T-cell (primary cell): ENCODE measurements at regions not wholly inside any gene's neighbourhood (a gene's known extent, or its start where the extent isn't known, plus 50 kb on each side); places are given as distances from the start of the nearest gene placed in this dataset.

Experiments used
- ATAC-seq, 4 experiments: fragments of 200-7000 bp in 3 of 4; fragments of 150-1000 bp in 1 of 4; cut with Tn5 transposase; replicated peaks in 1 of 4; 1 replicate in 3 of 4; 2 replicates in 1 of 4; pipeline ENCODE4 v1.10.0; 2021; ENCODE audit warnings: moderate library complexity in 3 of 4, mild to moderate bottlenecking in 2 of 4, moderate number of reproducible peaks in 1 of 4
- CTCF ChIA-PET, 2 donors: fragments of 300-600 bp; sonication (Branson Sonifier 250); formaldehyde crosslinking; loops; one replicate each; lab custom pipeline; 2022; ENCODE audit warnings: antibody characterized with exemption in 2 of 2; lab: Charles Lee
- POLR2A ChIA-PET, 2 donors: fragments of 300-600 bp; sonication (Branson Sonifier 250); formaldehyde crosslinking; loops; one replicate each; lab custom pipeline; 2022; ENCODE audit warnings: antibody characterized with exemption in 2 of 2; lab: Charles Lee
- DNase-seq, 35 experiments: peaks; one replicate each; pipeline versions ENCODE4 v3.0.0 to v3.0.0-alpha.2; 2013 to 2023
- H3K27ac ChIP-seq: one replicate; pipeline ENCODE4 v1.5.1; 2013; ENCODE audit warnings: low read length
- H3K27me3 ChIP-seq, 2 experiments: replicated peaks in 1 of 2; 1 replicate in 1 of 2; 2 replicates in 1 of 2; pipeline versions ENCODE4 v1.6.1 to v1.7.0; 2013; ENCODE audit warnings: low read length in 1 of 2, mixed read lengths in 1 of 2; ENCODE audit not compliant: control insufficient read depth in 2 of 2, insufficient read depth in 2 of 2; ENCODE audit errors: extremely low read depth in 1 of 2
- H3K36me3 ChIP-seq, 2 donors: 1 replicate in 1 of 2; 2 replicates in 1 of 2; pipeline versions ENCODE4 v1.6.1 to v1.7.0; 2013; ENCODE audit warnings: low read length in 1 of 2; ENCODE audit not compliant: control insufficient read depth in 2 of 2, insufficient read depth in 1 of 2; ENCODE audit errors: extremely low read depth in 1 of 2
- H3K4me1 ChIP-seq, 2 experiments: 1 replicate in 1 of 2; 2 replicates in 1 of 2; pipeline versions ENCODE4 v1.6.1 to v1.7.0; 2013; ENCODE audit warnings: low read length in 2 of 2, mixed read lengths in 1 of 2; ENCODE audit not compliant: insufficient read depth in 2 of 2, control insufficient read depth in 1 of 2; ENCODE audit errors: extremely low read depth in 1 of 2
- H3K4me3 ChIP-seq, 2 donors: 1 replicate in 1 of 2; 2 replicates in 1 of 2; pipeline versions ENCODE4 v1.5.1 to v1.7.0; 2013; ENCODE audit warnings: mild to moderate bottlenecking in 2 of 2, low read length in 1 of 2, moderate library complexity in 1 of 2; ENCODE audit not compliant: control insufficient read depth in 1 of 2; ENCODE audit errors: extremely low read depth in 1 of 2
- H3K9me3 ChIP-seq: 2 replicates; pipeline ENCODE4 v1.7.0; 2013
- H3K27ac Mint-ChIP-seq, 2 donors: one replicate each; pipeline ENCODE4 v1.8.0; 2020 to 2021; ENCODE audit warnings: mild to moderate bottlenecking in 2 of 2, mixed read lengths in 2 of 2
- H3K27me3 Mint-ChIP-seq, 2 donors: one replicate each; pipeline ENCODE4 v1.8.0; 2021 to 2022; ENCODE audit warnings: mixed read lengths in 2 of 2
- H3K36me3 Mint-ChIP-seq: one replicate; pipeline ENCODE4 v1.8.0; 2021; ENCODE audit warnings: mixed read lengths
- H3K4me1 Mint-ChIP-seq, 3 donors: one replicate each; pipeline ENCODE4 v1.8.0; 2020 to 2022; ENCODE audit warnings: mixed read lengths in 3 of 3, mild to moderate bottlenecking in 1 of 3
- H3K4me3 Mint-ChIP-seq, 3 donors: one replicate each; pipeline ENCODE4 v1.8.0; 2020 to 2022; ENCODE audit warnings: mild to moderate bottlenecking in 3 of 3, mixed read lengths in 3 of 3, moderate library complexity in 3 of 3
- H3K9me3 Mint-ChIP-seq, 3 donors: one replicate each; pipeline ENCODE4 v1.8.0; 2020 to 2022; ENCODE audit warnings: mixed read lengths in 3 of 3
- WGBS: methylation state at CpG from one replicate; pipeline ENCODE4 v1.1.5; 2013; ENCODE audit warnings: missing lambda C conversion rate; ENCODE audit not compliant: insufficient coverage; 5-methylcytosine and 5-hydroxymethylcytosine counted together

- ATAC-seq = no peak
- Mint-ChIP-seq H3K9me3 (peaks cover 0 to under 1% (median 0%) of the 10 kb centered on the region in 3 donors), H3K27ac (no peak overlapping the region), H3K4me1 (no peaks in the 10 kb centered on the region), H3K4me3 (no peak overlapping the region), H3K36me3 (no peaks in the 10 kb centered on the region), H3K27me3 (peaks cover 4 to 12% of the 10 kb centered on the region in 2 donors)
- no peaks in the 10 kb centered on the region for H3K9me3 ChIP-seq
- H3K36me3 ChIP-seq = no peaks in the 10 kb centered on the region
- no peaks in the 10 kb centered on the region for H3K4me1 ChIP-seq
- 79% methylated on average over 2 of the region's 2 CpGs for WGBS
- H3K27ac ChIP-seq = no peak overlapping the region
- CTCF ChIA-PET = no interaction called here
- POLR2A ChIA-PET = no interaction called here
- H3K27me3 ChIP-seq = peaks cover 0 to 9% of the 10 kb centered on the region in 2 experiments
- no peak overlapping the region for H3K4me3 ChIP-seq
- no peak for DNase-seq
These were observed 199.4 kb downstream of the MED10 start for GRCh38 chr5:6178846-6179532.

GRCh38 chr5:6177926-6178325 is 200.4 kb downstream of the MED10 start:
- Mint-ChIP-seq H3K4me1 (no peaks in the 10 kb centered on the region), H3K9me3 (peaks cover 0 to 2% (median 0%) of the 10 kb centered on the region in 3 donors), H3K27ac (no peak overlapping the region), H3K36me3 (no peaks in the 10 kb centered on the region), H3K4me3 (no peak overlapping the region), H3K27me3 (peaks cover 2 to 12% of the 10 kb centered on the region in 2 donors)
- ATAC-seq (no peak), DNase-seq (no peak)
- POLR2A ChIA-PET = interaction anchor here in 1 of 2 donors (0.6 kb wide), 1 partner anchor 342 kb away, joined by 3 read pairs; no protein-coding TSS in a partner anchor
- H3K4me1 ChIP-seq = no peaks in the 10 kb centered on the region
- H3K36me3 ChIP-seq = no peaks in the 10 kb centered on the region
- CTCF ChIA-PET = no interaction called here
- no peaks in the 10 kb centered on the region for H3K9me3 ChIP-seq
- peaks cover 0 to 9% of the 10 kb centered on the region in 2 experiments for H3K27me3 ChIP-seq
- 90% methylated on average over 2 of the region's 5 CpGs for WGBS
- no peak overlapping the region for H3K27ac ChIP-seq
- H3K4me3 ChIP-seq = no peak overlapping the region

DNA sequence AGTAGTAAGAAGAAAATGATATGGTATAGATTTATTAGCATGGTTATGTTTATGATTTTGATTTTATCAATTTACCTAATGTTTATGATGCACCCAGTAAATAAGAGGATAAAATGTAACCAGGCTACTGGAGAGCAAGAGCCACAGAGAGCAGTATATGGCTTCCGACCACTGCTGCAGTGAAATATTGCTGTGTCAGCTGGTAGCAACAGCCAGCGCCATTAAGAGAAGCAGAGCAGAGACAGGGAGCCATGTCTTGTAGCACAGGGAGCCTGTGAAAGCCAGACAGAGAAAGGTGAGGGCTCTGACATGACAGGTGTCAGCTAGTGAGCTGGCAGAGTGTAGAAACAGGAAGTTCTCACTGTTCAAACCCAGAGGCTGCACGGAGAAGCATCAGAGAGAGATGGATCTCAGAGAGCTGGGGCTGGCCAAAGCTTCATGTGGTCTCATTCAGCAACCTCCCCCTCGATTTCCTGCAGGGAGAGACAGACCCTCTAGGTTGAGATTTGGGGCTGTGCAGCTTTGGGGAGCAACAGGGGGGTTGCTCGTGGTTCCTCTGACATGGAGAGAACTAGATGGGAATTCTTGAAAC is 202.1 kb downstream of the MED10 start:
- no peak overlapping the region for H3K27ac Mint-ChIP-seq
- Histone ChIP-seq H3K27me3 (peaks cover 0 to 6% of the 10 kb centered on the region in 2 experiments), H3K4me1 (no peaks in the 10 kb centered on the region), H3K27ac (no peak overlapping the region), H3K9me3 (no peaks in the 10 kb centered on the region), H3K36me3 (no peaks in the 10 kb centered on the region), H3K4me3 (no peak overlapping the region)
- ChIA-PET CTCF (no interaction called here), POLR2A (no interaction called here)
- no peaks in the 10 kb centered on the region for H3K4me1 Mint-ChIP-seq
- H3K27me3 Mint-ChIP-seq = peaks cover 2 to 6% of the 10 kb centered on the region in 2 donors
- H3K4me3 Mint-ChIP-seq = no peak overlapping the region
- ATAC-seq (no peak), DNase-seq (no peak)
- 64% methylated on average over 2 of the region's 5 CpGs for WGBS
- peaks cover 0 to 2% (median 0%) of the 10 kb centered on the region in 3 donors for H3K9me3 Mint-ChIP-seq
- no peaks in the 10 kb centered on the region for H3K36me3 Mint-ChIP-seq

- Histone ChIP-seq H3K27me3 (no peaks in the 10 kb centered on the region), H3K36me3 (no peaks in the 10 kb centered on the region), H3K9me3 (no peaks in the 10 kb centered on the region), H3K27ac (no peak overlapping the region), H3K4me3 (no peak overlapping the region), H3K4me1 (no peaks in the 10 kb centered on the region)
- no peaks in the 10 kb centered on the region for H3K36me3 Mint-ChIP-seq
- 71% methylated on average over 5 of the region's 6 CpGs for WGBS
- H3K4me3 Mint-ChIP-seq = no peak overlapping the region
- peaks cover 0 to 2% (median 0%) of the 10 kb centered on the region in 3 donors for H3K9me3 Mint-ChIP-seq
- H3K4me1 Mint-ChIP-seq = no peaks in the 10 kb centered on the region
- ATAC-seq (no peak), DNase-seq (no peak)
- CTCF ChIA-PET = no interaction called here
- H3K27ac Mint-ChIP-seq = no peak overlapping the region
- H3K27me3 Mint-ChIP-seq = peaks cover 0 to 3% of the 10 kb centered on the region in 2 donors
- POLR2A ChIA-PET = no interaction called here
These were observed 203.0 kb downstream of the MED10 start for GRCh38 chr5:6175172-6175854.

GRCh38 chr5:6169660-6170059 is 208.7 kb downstream of the MED10 start:
- Histone ChIP-seq H3K27me3 (peaks cover 0 to 2% of the 10 kb centered on the region in 2 experiments), H3K4me3 (no peak overlapping the region), H3K27ac (no peak overlapping the region), H3K4me1 (no peaks in the 10 kb centered on the region), H3K36me3 (no peaks in the 10 kb centered on the region), H3K9me3 (no peaks in the 10 kb centered on the region)
- Mint-ChIP-seq H3K27ac (no peak overlapping the region), H3K36me3 (no peaks in the 10 kb centered on the region), H3K27me3 (peaks cover 10 to 13% of the 10 kb centered on the region in 2 donors), H3K4me3 (no peak overlapping the region), H3K9me3 (peaks cover 0 to 2% (median 0%) of the 10 kb centered on the region in 3 donors), H3K4me1 (no peaks in the 10 kb centered on the region)
- ATAC-seq (no peak), DNase-seq (no peak)
- POLR2A ChIA-PET = no interaction called here
- CTCF ChIA-PET = no interaction called here
- no CpG with 5 or more reads among the region's 4 CpGs for WGBS

DNA sequence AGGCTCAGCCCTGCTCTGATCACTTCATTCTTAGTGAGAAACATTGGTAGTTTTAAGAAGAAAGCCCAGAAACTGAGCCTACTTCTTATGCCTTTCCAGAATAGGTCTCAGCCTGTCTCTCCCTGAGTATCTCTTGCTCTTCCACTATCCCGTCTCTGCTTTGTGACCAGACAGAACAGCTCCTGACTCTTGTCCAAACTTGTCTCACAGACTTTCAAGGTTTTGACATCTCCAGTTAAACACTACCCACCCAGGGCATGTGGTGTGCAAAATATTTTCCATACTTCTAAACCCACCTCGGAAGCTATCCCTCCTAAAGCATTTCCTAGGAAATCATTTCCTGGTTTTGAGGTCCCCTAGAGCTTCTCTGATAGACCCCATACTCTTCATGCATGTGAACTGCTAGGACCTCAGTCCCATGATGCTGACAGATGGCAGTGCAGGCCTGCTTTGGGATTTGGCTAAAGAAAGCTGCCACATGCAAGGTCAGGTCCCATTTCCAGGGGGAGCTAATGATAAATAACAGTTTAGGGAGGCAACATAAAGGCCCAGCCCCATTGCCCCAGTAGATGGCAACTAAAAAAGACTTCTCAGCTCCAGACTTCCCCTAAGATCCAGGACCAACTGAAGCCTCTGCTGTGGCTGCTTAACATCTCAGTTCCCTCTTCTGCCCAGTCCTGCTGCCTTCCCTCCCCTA is 211.5 kb downstream of the MED10 start:
- no peaks in the 10 kb centered on the region for H3K36me3 Mint-ChIP-seq
- H3K27ac ChIP-seq = no peak overlapping the region
- DNase-seq (no peak), ATAC-seq (no peak)
- CTCF ChIA-PET = interaction anchor here in 1 of 2 donors (0.6 kb wide), 1 partner anchor 94 kb away, joined by 6 read pairs; no protein-coding TSS in a partner anchor
- POLR2A ChIA-PET = no interaction called here
- no peak overlapping the region for H3K4me3 Mint-ChIP-seq
- H3K27me3 Mint-ChIP-seq = peaks cover 22 to 23% of the 10 kb centered on the region in 2 donors
- 53% methylated on average over 2 of the region's 2 CpGs for WGBS
- H3K4me3 ChIP-seq = no peak overlapping the region
- H3K4me1 ChIP-seq = no peaks in the 10 kb centered on the region
- no peaks in the 10 kb centered on the region for H3K36me3 ChIP-seq
- H3K9me3 ChIP-seq = no peaks in the 10 kb centered on the region
- H3K27ac Mint-ChIP-seq = no peak overlapping the region
- peaks cover 0 to 7% of the 10 kb centered on the region in 2 experiments for H3K27me3 ChIP-seq
- H3K9me3 Mint-ChIP-seq = no peaks in the 10 kb centered on the region
- H3K4me1 Mint-ChIP-seq = no peaks in the 10 kb centered on the region
